GM12874 (cell line): ENCODE measurements at regions not wholly inside any gene's neighbourhood (a gene's known extent, or its start where the extent isn't known, plus 50 kb on each side); places are given as distances from the start of the nearest gene placed in this dataset.

Source experiments
- CTCF ChIP-seq: IDR thresholded peaks from 2 replicates; pipeline ENCODE4 v1.5.1; 2011; ENCODE audit warnings: low read depth, mild to moderate bottlenecking, control low read depth, low read length, moderate library complexity; ENCODE audit not compliant: insufficient read depth

- TF ChIP-seq CTCF: no peak
Measured at GRCh38 chr3:178236555-178237277, 299.5 kb upstream of the KCNMB2 start.

- no peak for TF ChIP-seq CTCF
Measured at GRCh38 chr3:178238179-178238578, 298.1 kb upstream of the KCNMB2 start.

- no peak for TF ChIP-seq CTCF
Measured at GRCh38 chr3:178244733-178245709, 291.2 kb upstream of the KCNMB2 start.

- no peak for TF ChIP-seq CTCF
Measured at GRCh38 chr3:178246004-178246403, 290.2 kb upstream of the KCNMB2 start.

GRCh38 chr3:178255315-178255714 is 280.9 kb upstream of the KCNMB2 start:
- TF ChIP-seq CTCF: no peak

GRCh38 chr3:178257491-178257890 is 278.7 kb upstream of the KCNMB2 start:
- no peak for TF ChIP-seq CTCF

- TF ChIP-seq CTCF: no peak
Measured at GRCh38 chr3:178258121-178258520, 278.1 kb upstream of the KCNMB2 start.
